NT2/D1 (cell line): ENCODE measurements at regions not wholly inside any gene's neighbourhood (a gene's known extent, or its start where the extent isn't known, plus 50 kb on each side); places are given as distances from the start of the nearest gene placed in this dataset.

ENCODE experiments used
- DNase-seq: peaks from one replicate; pipeline ENCODE4 v3.0.0-alpha.2; 2011; ENCODE audit warnings: low read depth, low spot score
- H3K27me3 ChIP-seq: 2 replicates; pipeline ENCODE4 v1.6.0; 2011; ENCODE audit warnings: mild to moderate bottlenecking; ENCODE audit not compliant: insufficient read length, insufficient read depth
- H3K36me3 ChIP-seq: 2 replicates; pipeline ENCODE4 v1.6.1; 2011; ENCODE audit warnings: mild to moderate bottlenecking, low read length, mixed read lengths; ENCODE audit not compliant: insufficient read depth, insufficient read length
- H3K4me1 ChIP-seq: 2 replicates; pipeline ENCODE4 v1.5.1; 2011; ENCODE audit not compliant: insufficient read depth, insufficient read length
- H3K4me3 ChIP-seq: 2 replicates; pipeline ENCODE4 v1.5.1; 2011; ENCODE audit warnings: low read depth; ENCODE audit not compliant: insufficient read length
- H3K9ac ChIP-seq: 2 replicates; pipeline ENCODE4 v1.6.0; 2011; ENCODE audit warnings: low read depth; ENCODE audit not compliant: insufficient read length
- H3K9me3 ChIP-seq: 2 replicates; pipeline ENCODE4 v1.5.1; 2011; ENCODE audit warnings: mild to moderate bottlenecking, low read length; ENCODE audit not compliant: insufficient read depth
- SUZ12 ChIP-seq: IDR thresholded peaks from 2 replicates; pipeline ENCODE4 v1.6.1; 2011; ENCODE audit not compliant: insufficient read length, insufficient read depth; ENCODE audit errors: extremely low read depth
- YY1 ChIP-seq: IDR thresholded peaks from 2 replicates; pipeline ENCODE4 v1.6.1; 2011; ENCODE audit not compliant: insufficient read length, insufficient read depth
- ZNF274 ChIP-seq: IDR thresholded peaks from 2 replicates; pipeline ENCODE4 v1.6.1; 2011; ENCODE audit warnings: mild to moderate bottlenecking, low read depth, low read length

DNA sequence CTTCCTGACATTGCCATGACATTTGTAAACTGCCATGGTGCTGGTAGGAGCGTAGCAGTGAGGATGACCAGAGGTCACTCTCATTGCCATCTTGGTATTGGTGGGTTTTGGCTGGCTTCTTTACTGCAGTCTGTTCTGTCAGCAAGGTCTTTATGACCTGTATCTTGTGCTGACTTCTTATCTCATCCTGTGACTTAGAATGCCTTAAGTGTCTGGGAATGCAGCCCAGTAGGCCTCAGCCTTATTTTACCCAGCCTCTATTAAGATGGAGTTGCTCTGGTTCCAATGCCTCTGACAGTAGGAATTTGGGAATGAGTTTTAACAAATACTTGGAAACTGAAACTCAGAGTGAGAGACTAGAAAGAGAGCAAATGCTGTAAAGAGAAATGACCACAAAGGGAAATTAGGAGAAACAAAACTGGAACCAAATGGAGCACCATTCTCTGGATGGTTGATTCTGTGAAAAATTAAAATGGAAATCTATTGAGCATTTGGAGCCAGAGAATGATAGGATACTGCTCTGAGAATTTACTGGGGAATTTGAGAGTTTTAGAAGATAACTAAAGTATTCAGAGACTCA is 50.1 kb upstream of the RHOU start:
- H3K9me3 ChIP-seq, result no peaks in the 10 kb centered on the region
- no peaks in the 10 kb centered on the region for H3K4me1 ChIP-seq
- H3K36me3 ChIP-seq, result no peaks in the 10 kb centered on the region
- DNase-seq, result no peak
- TF ChIP-seq ZNF274 (no peak), SUZ12 (no peak), YY1 (no peak)
- H3K4me3 ChIP-seq, result no peak overlapping the region
- no peaks in the 10 kb centered on the region for H3K27me3 ChIP-seq
- H3K9ac ChIP-seq, result no peak overlapping the region
